Progenitor cell of endocrine pancreas (in vitro differentiated cells): ENCODE measurements at regions not wholly inside any gene's neighbourhood (a gene's known extent, or its start where the extent isn't known, plus 50 kb on each side); places are given as distances from the start of the nearest gene placed in this dataset.

Source experiments
- DNase-seq: peaks from one replicate; pipeline ENCODE4 v3.0.0; 2021; ENCODE audit warnings: low spot score; ENCODE audit not compliant: unreplicated experiment
- H3K27ac Mint-ChIP-seq: 2 replicates; pipeline ENCODE4 v1.8.0; 2021; ENCODE audit warnings: mild to moderate bottlenecking, moderate library complexity, mixed read lengths
- H3K27me3 Mint-ChIP-seq: 2 replicates; pipeline ENCODE4 v1.8.0; 2021; ENCODE audit warnings: mixed read lengths
- H3K36me3 Mint-ChIP-seq: 2 replicates; pipeline ENCODE4 v1.8.0; 2022; ENCODE audit warnings: mixed read lengths; ENCODE audit not compliant: insufficient read depth
- H3K4me1 Mint-ChIP-seq: 2 replicates; pipeline ENCODE4 v1.8.0; 2021; ENCODE audit warnings: low read depth, mixed read lengths
- H3K4me3 Mint-ChIP-seq: 2 replicates; pipeline ENCODE4 v1.8.0; 2021; ENCODE audit warnings: low read depth, mild to moderate bottlenecking, moderate library complexity, mixed read lengths
- H3K9me3 Mint-ChIP-seq: 2 replicates; pipeline ENCODE4 v1.8.0; 2021; ENCODE audit warnings: low read depth, mixed read lengths
- TF ChIP-seq, protein P1 (sequence below): fragments of 200-600 bp; sonication (generic); IDR thresholded peaks from one replicate; pipeline ENCODE4 v1.5.0; 2021; ENCODE audit warnings: antibody characterized with exemption, mild to moderate bottlenecking; ENCODE audit not compliant: unreplicated experiment

DNA sequence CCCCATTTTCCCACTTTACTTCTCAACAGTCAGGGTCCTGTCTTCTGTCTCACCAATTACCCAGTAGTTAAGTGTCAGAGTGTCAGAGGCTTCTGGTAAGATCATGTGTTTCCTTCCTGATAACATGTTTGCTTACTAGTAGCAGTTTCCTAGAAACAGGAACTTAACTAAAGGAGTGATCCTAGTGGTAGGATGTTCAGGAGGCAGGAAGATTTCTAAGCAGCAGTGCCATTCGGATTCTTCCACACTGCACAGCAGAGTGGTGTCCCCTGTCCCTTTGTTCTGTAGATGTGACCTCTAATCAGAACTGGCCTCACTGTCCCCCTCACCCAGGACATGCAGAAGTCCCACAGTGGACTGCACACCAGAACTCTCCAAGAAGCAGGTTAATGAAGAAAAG lies 221.8 kb upstream of the OSR1 start:
- H3K4me3 Mint-ChIP-seq = no peak overlapping the region
- TF ChIP-seq, protein P1, sequence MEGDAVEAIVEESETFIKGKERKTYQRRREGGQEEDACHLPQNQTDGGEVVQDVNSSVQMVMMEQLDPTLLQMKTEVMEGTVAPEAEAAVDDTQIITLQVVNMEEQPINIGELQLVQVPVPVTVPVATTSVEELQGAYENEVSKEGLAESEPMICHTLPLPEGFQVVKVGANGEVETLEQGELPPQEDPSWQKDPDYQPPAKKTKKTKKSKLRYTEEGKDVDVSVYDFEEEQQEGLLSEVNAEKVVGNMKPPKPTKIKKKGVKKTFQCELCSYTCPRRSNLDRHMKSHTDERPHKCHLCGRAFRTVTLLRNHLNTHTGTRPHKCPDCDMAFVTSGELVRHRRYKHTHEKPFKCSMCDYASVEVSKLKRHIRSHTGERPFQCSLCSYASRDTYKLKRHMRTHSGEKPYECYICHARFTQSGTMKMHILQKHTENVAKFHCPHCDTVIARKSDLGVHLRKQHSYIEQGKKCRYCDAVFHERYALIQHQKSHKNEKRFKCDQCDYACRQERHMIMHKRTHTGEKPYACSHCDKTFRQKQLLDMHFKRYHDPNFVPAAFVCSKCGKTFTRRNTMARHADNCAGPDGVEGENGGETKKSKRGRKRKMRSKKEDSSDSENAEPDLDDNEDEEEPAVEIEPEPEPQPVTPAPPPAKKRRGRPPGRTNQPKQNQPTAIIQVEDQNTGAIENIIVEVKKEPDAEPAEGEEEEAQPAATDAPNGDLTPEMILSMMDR = no peak
- no peaks in the 10 kb centered on the region for H3K36me3 Mint-ChIP-seq
- H3K27ac Mint-ChIP-seq = no peak overlapping the region
- H3K9me3 Mint-ChIP-seq = peaks cover 3% of the 10 kb centered on the region
- peaks cover 3% of the 10 kb centered on the region for H3K27me3 Mint-ChIP-seq
- DNase-seq = no peak
- peaks cover 16% of the 10 kb centered on the region for H3K4me1 Mint-ChIP-seq

DNA sequence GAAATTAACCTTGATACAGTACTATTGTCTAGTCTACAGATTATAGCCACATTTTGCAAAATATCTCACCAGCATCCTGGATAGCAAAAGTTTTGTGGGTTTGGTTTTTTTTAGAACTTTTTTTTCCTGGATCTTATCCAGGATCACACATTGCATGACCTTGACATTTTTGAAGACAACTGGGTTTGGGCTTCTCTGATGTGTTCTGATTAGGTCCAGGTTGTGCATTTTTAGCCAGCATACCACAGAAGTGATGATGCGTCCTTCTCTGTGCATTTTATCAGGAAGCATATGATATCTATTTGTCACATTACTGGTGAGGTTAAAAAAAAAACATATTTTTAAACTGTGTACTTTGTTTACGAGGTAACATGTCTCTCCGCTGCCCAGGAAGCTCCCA lies 221.0 kb upstream of the OSR1 start:
- no peak overlapping the region for H3K4me3 Mint-ChIP-seq
- DNase-seq = no peak
- H3K9me3 Mint-ChIP-seq = no peaks in the 10 kb centered on the region
- peaks cover 3% of the 10 kb centered on the region for H3K27me3 Mint-ChIP-seq
- TF ChIP-seq, protein P1 = no peak
- H3K27ac Mint-ChIP-seq = no peak overlapping the region
- no peaks in the 10 kb centered on the region for H3K36me3 Mint-ChIP-seq
- peaks cover 23% of the 10 kb centered on the region for H3K4me1 Mint-ChIP-seq

GRCh38 chr2:19577723-19578122 lies 219.3 kb upstream of the OSR1 start:
- no peak overlapping the region for H3K27ac Mint-ChIP-seq
- TF ChIP-seq, protein P1 = no peak
- no peaks in the 10 kb centered on the region for H3K36me3 Mint-ChIP-seq
- H3K27me3 Mint-ChIP-seq = peaks cover 3% of the 10 kb centered on the region
- H3K4me1 Mint-ChIP-seq = peaks cover 37% of the 10 kb centered on the region
- no peak for DNase-seq
- no peak overlapping the region for H3K4me3 Mint-ChIP-seq
- H3K9me3 Mint-ChIP-seq = no peaks in the 10 kb centered on the region

DNA sequence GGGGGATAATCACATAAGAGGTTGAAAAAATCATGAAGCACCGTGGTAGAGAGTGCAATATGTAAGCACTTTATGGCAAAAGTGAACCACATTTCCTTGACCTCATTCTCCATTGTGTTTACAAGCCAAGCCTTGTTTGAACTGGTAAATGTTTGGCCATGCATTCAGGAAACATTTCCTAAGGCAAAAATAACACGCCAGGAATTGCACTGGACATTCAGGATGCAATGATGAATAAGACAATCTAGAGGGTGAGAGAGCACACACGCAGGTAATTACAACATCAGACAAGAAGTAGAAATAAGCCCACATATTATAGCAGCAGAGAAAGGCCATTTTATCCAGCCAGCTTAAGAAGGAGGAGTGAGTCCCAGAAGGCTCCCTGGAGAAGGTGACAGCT lies 218.0 kb upstream of the OSR1 start:
- TF ChIP-seq, protein P1 = no peak
- H3K27ac Mint-ChIP-seq = no peak overlapping the region
- peaks cover 14% of the 10 kb centered on the region for H3K27me3 Mint-ChIP-seq
- peaks cover 41% of the 10 kb centered on the region for H3K4me1 Mint-ChIP-seq
- no peaks in the 10 kb centered on the region for H3K36me3 Mint-ChIP-seq
- no peaks in the 10 kb centered on the region for H3K9me3 Mint-ChIP-seq
- DNase-seq = no peak
- H3K4me3 Mint-ChIP-seq = no peak overlapping the region

- no peak for DNase-seq
- H3K27me3 Mint-ChIP-seq = peaks cover 13% of the 10 kb centered on the region
- peaks cover 37% of the 10 kb centered on the region for H3K4me1 Mint-ChIP-seq
- TF ChIP-seq, protein P1 = no peak
- H3K27ac Mint-ChIP-seq = no peak overlapping the region
- no peaks in the 10 kb centered on the region for H3K36me3 Mint-ChIP-seq
- H3K4me3 Mint-ChIP-seq = no peak overlapping the region
- no peaks in the 10 kb centered on the region for H3K9me3 Mint-ChIP-seq
Measured at GRCh38 chr2:19575641-19576040, 217.2 kb upstream of the OSR1 start.
